Breast epithelium (tissue), 3 donors: ENCODE measurements at regions not wholly inside any gene's neighbourhood (a gene's known extent, or its start where the extent isn't known, plus 50 kb on each side); places are given as distances from the start of the nearest gene placed in this dataset.

ENCODE experiments used
- POLR2A ChIP-seq: fragments of 450-650 bp; IDR thresholded peaks from one replicate; pipeline ENCODE4 v1.6.1; 2016; ENCODE audit warnings: antibody characterized with exemption, mild to moderate bottlenecking, moderate library complexity
- TF ChIP-seq, protein P1 (sequence below), 3 donors: fragments of 450-650 bp; IDR thresholded peaks; one replicate each; pipeline ENCODE4 v1.5.1; 2016 to 2017; ENCODE audit warnings: antibody characterized with exemption in 3 of 3, mild to moderate bottlenecking in 3 of 3, moderate library complexity in 3 of 3

GRCh38 chr11:45461514-45461913 is 175.4 kb upstream of the SYT13 start:
- TF ChIP-seq, protein P1, sequence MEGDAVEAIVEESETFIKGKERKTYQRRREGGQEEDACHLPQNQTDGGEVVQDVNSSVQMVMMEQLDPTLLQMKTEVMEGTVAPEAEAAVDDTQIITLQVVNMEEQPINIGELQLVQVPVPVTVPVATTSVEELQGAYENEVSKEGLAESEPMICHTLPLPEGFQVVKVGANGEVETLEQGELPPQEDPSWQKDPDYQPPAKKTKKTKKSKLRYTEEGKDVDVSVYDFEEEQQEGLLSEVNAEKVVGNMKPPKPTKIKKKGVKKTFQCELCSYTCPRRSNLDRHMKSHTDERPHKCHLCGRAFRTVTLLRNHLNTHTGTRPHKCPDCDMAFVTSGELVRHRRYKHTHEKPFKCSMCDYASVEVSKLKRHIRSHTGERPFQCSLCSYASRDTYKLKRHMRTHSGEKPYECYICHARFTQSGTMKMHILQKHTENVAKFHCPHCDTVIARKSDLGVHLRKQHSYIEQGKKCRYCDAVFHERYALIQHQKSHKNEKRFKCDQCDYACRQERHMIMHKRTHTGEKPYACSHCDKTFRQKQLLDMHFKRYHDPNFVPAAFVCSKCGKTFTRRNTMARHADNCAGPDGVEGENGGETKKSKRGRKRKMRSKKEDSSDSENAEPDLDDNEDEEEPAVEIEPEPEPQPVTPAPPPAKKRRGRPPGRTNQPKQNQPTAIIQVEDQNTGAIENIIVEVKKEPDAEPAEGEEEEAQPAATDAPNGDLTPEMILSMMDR (IDR thresholded peaks at IDR 0.05), result no peak
- TF ChIP-seq POLR2A, result no peak
